KMS-11 (cell line): ENCODE measurements at regions not wholly inside any gene's neighbourhood (a gene's known extent, or its start where the extent isn't known, plus 50 kb on each side); places are given as distances from the start of the nearest gene placed in this dataset.

Experiments used
- H2AFZ ChIP-seq: fragments of 200-600 bp; sonication (generic); 2 replicates; pipeline ENCODE4 v1.6.1; 2016; ENCODE audit warnings: antibody characterized with exemption, mixed run types, low read depth
- H3K27ac ChIP-seq: fragments of 200-600 bp; sonication (generic); 2 replicates; pipeline ENCODE4 v1.6.1; 2016; ENCODE audit warnings: mild to moderate bottlenecking, mixed run types
- H3K27me3 ChIP-seq: fragments of 200-600 bp; sonication (generic); 2 replicates; pipeline ENCODE4 v1.6.1; 2017; ENCODE audit warnings: mild to moderate bottlenecking, low read depth, mixed run types, moderate library complexity; ENCODE audit not compliant: insufficient read depth
- H3K36me3 ChIP-seq: fragments of 200-600 bp; sonication (generic); 2 replicates; pipeline ENCODE4 v1.6.1; 2017; ENCODE audit warnings: mild to moderate bottlenecking, mixed run types; ENCODE audit not compliant: insufficient read depth
- H3K4me1 ChIP-seq: fragments of 200-600 bp; sonication (generic); 2 replicates; pipeline ENCODE4 v1.6.1; 2016; ENCODE audit warnings: mild to moderate bottlenecking, low read depth, mixed run types; ENCODE audit not compliant: poor library complexity, severe bottlenecking
- H3K4me2 ChIP-seq: fragments of 200-600 bp; sonication (generic); 2 replicates; pipeline ENCODE4 v1.7.0; 2016; ENCODE audit warnings: mild to moderate bottlenecking, mixed run types
- H3K4me3 ChIP-seq: fragments of 200-600 bp; sonication (generic); IDR thresholded peaks from 2 replicates; pipeline ENCODE4 v1.6.1; 2017; ENCODE audit warnings: low read depth, low read length, mixed read lengths; ENCODE audit not compliant: insufficient read depth
- H3K79me2 ChIP-seq: fragments of 200-600 bp; sonication (generic); 2 replicates; pipeline ENCODE4 v1.6.1; 2016; ENCODE audit warnings: low read depth, mixed run types; ENCODE audit not compliant: insufficient read depth
- H3K9ac ChIP-seq: fragments of 200-600 bp; sonication (generic); 2 replicates; pipeline ENCODE4 v1.6.1; 2016; ENCODE audit warnings: mild to moderate bottlenecking, mixed run types
- H4K20me1 ChIP-seq: fragments of 200-600 bp; sonication (generic); 2 replicates; pipeline ENCODE4 v1.6.1; 2016; ENCODE audit warnings: mild to moderate bottlenecking, mixed run types; ENCODE audit not compliant: insufficient read depth
- CTCF ChIP-seq: fragments of 200-600 bp; sonication (generic); conservative IDR thresholded peaks from 2 replicates; pipeline ENCODE4 v1.6.1; 2017; ENCODE audit warnings: low read depth, mild to moderate bottlenecking, antibody characterized with exemption, low read length, moderate library complexity, mixed read lengths

DNA sequence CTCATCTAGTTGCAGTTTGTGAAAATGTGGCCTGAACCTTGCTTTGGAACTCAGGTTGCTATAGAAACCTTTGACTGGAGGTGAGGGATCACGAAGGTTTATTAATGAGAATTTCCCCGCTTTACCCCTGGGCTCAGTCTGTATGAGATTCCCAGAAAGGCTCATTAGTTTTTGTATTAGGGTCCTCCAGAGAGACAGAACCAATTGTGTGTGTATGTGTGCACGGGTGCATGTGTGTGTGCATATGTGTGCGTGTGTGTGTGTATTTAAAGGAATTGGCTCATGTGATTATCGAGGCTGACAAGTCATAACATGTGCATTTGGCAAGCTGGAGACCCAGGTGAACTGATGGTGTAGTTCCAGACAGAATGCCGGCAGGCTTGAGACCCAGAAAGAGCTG is 113.8 kb upstream of the DLX2 start:
- Histone ChIP-seq H2AFZ (no peak overlapping the region), H3K9ac (no peak overlapping the region), H4K20me1 (no peaks in the 10 kb centered on the region), H3K27me3 (no peaks in the 10 kb centered on the region), H3K4me1 (no peaks in the 10 kb centered on the region), H3K79me2 (no peaks in the 10 kb centered on the region), H3K4me2 (no peak overlapping the region), H3K27ac (no peak overlapping the region), H3K36me3 (no peaks in the 10 kb centered on the region), H3K4me3 (no peak overlapping the region)
- no peak for TF ChIP-seq CTCF

DNA sequence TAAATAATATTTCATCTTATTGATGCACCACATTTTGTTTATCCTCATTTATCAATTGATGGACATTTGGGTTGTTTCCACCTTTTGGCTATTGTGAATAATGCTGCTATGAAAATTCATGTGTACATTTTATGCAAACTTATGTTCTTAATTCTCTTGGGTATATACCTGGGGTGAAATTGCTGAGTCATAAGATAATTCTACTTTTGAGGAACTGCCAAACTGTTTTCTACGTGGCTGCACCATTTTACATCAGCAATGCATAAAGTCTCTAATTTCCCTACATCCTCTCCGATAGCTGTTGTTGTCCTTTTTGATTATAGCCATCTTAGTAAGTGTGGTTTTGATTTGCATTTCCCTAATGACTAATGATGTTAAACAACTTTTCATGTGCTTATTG is 116.5 kb upstream of the DLX2 start:
- TF ChIP-seq CTCF: no peak
- Histone ChIP-seq H4K20me1 (no peaks in the 10 kb centered on the region), H3K27ac (no peak overlapping the region), H3K36me3 (no peaks in the 10 kb centered on the region), H3K4me3 (no peak overlapping the region), H3K9ac (no peak overlapping the region), H2AFZ (no peak overlapping the region), H3K27me3 (no peaks in the 10 kb centered on the region), H3K79me2 (no peaks in the 10 kb centered on the region), H3K4me1 (no peaks in the 10 kb centered on the region), H3K4me2 (no peak overlapping the region)

DNA sequence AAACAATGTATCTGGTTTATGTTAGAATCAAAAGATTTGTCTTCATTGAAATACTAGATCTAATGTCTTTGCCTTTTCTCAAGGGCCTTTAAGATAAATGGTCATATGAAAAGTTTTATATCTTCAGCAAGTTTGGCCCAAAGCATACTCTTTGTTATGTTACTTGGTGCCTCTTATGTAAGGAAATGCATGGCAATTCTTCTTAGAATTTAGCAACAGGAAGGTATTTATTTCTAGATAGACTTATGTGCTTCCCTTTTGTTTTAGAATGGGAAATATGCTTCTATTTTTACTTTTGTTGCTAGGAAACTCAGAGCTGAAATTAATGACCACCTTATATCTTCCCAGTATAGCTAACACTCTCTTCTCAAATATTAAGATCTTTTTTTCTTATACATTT is 117.4 kb upstream of the DLX2 start:
- Histone ChIP-seq H3K36me3 (no peaks in the 10 kb centered on the region), H3K4me2 (no peak overlapping the region), H4K20me1 (no peaks in the 10 kb centered on the region), H2AFZ (no peak overlapping the region), H3K27me3 (no peaks in the 10 kb centered on the region), H3K27ac (no peak overlapping the region), H3K4me1 (no peaks in the 10 kb centered on the region), H3K4me3 (no peak overlapping the region), H3K79me2 (no peaks in the 10 kb centered on the region), H3K9ac (no peak overlapping the region)
- no peak for TF ChIP-seq CTCF

DNA sequence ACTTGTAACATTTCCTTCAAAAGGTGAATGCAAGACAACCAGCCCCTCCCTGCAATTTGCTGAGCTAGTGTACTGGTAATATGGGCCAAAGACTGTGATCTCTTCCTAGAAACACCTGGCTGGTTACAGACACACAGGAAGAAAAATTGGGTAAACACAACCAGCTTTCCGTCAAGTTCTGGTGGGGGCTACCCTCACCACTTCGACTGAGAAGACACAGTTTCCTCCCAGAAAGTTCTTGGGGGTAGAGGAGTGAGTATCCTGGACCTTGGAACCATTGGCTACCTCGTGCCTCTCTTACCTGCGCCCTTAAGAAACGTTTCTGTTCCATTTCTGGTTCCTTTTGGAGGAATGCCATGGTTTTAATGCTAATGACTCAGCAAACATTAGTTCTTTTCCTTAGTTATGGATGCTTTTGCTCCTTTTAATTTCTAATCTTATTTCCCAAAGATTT is 120.9 kb upstream of the DLX2 start:
- H3K4me1 ChIP-seq: no peaks in the 10 kb centered on the region
- no peak overlapping the region for H3K4me3 ChIP-seq
- H3K4me2 ChIP-seq: no peak overlapping the region
- H2AFZ ChIP-seq: no peak overlapping the region
- no peak overlapping the region for H3K9ac ChIP-seq
- H3K27ac ChIP-seq: no peak overlapping the region
- H4K20me1 ChIP-seq: no peaks in the 10 kb centered on the region
- no peaks in the 10 kb centered on the region for H3K27me3 ChIP-seq
- TF ChIP-seq CTCF: no peak
- no peaks in the 10 kb centered on the region for H3K79me2 ChIP-seq
- H3K36me3 ChIP-seq: no peaks in the 10 kb centered on the region
